B cell (primary cell): ENCODE measurements at regions not wholly inside any gene's neighbourhood (a gene's known extent, or its start where the extent isn't known, plus 50 kb on each side); places are given as distances from the start of the nearest gene placed in this dataset.
"Not testable (repeated sequence)": the region's sequence is repeated elsewhere in the genome, so short reads cannot be mapped to it uniquely, and the experiment has no call there.

ENCODE experiments used
- ATAC-seq: fragments of 200-7000 bp; cut with Tn5 transposase; one replicate; pipeline ENCODE4 v1.10.0; 2021; ENCODE audit warnings: low read depth, mild to moderate bottlenecking, moderate number of reproducible peaks, moderate library complexity
- CTCF ChIA-PET: fragments of 350-600 bp; sonication (Branson Sonifier 250); formaldehyde crosslinking; loops from one replicate; lab custom pipeline; 2021; ENCODE audit warnings: antibody characterized with exemption, inconsistent platforms; lab: Charles Lee
- POLR2A ChIA-PET: fragments of 350-600 bp; sonication (Branson Sonifier 250); formaldehyde crosslinking; loops from one replicate; lab custom pipeline; 2021; ENCODE audit warnings: antibody characterized with exemption; lab: Charles Lee
- DNase-seq: peaks from one replicate; pipeline ENCODE4 v3.0.0; 2013
- H2AFZ ChIP-seq: 2 replicates; pipeline ENCODE4 v1.6.1; 2012; ENCODE audit warnings: mild to moderate bottlenecking, low read depth, low read length; ENCODE audit not compliant: insufficient read depth, poor library complexity, severe bottlenecking
- H3K27ac ChIP-seq, 2 donors: 1 replicate in 1 of 2; 2 replicates in 1 of 2; pipeline ENCODE4 v1.5.1; 2012 to 2013; ENCODE audit warnings: low read length in 2 of 2, mild to moderate bottlenecking in 2 of 2, moderate library complexity in 1 of 2
- H3K27me3 ChIP-seq, 4 experiments: fragments of 200-600 bp in 1 of 4; sonication (generic) in 1 of 4; replicated peaks in 1 of 4; 1 replicate in 2 of 4; 2 replicates in 2 of 4; pipeline versions ENCODE4 v1.6.1 to v1.7.0; 2013 to 2016; ENCODE audit warnings: low read length in 3 of 4, mild to moderate bottlenecking in 2 of 4, mixed read lengths in 1 of 4, moderate library complexity in 1 of 4; ENCODE audit not compliant: insufficient read depth in 4 of 4, control insufficient read depth in 3 of 4; ENCODE audit errors: control extremely low read depth in 1 of 4
- H3K36me3 ChIP-seq, 2 experiments: replicated peaks in 1 of 2; 1 replicate in 1 of 2; 2 replicates in 1 of 2; pipeline versions ENCODE4 v1.6.1 to v1.7.1; 2013; ENCODE audit warnings: low read length in 1 of 2; ENCODE audit not compliant: insufficient read depth in 2 of 2, control insufficient read depth in 1 of 2; ENCODE audit errors: control extremely low read depth in 1 of 2, extremely low read depth in 1 of 2
- H3K4me1 ChIP-seq, 2 donors: fragments of 200-600 bp in 1 of 2; sonication (generic) in 1 of 2; 1 replicate in 1 of 2; 2 replicates in 1 of 2; pipeline versions ENCODE4 v1.5.1 to v1.6.1; 2013 to 2017; ENCODE audit warnings: low read length in 2 of 2; ENCODE audit not compliant: control insufficient read depth in 2 of 2, insufficient read depth in 2 of 2
- H3K4me2 ChIP-seq: replicated peaks from 2 replicates; pipeline ENCODE3; 2012; ENCODE audit warnings: mild to moderate bottlenecking, low read depth, low read length; ENCODE audit not compliant: poor library complexity, severe bottlenecking
- H3K4me3 ChIP-seq, 5 experiments: fragments of 200-600 bp in 1 of 5; sonication (generic) in 1 of 5; 1 replicate in 3 of 5; 2 replicates in 2 of 5; pipeline versions ENCODE4 v1.5.1 to v1.7.0; 2011 to 2016; ENCODE audit warnings: low read length in 4 of 5, mild to moderate bottlenecking in 4 of 5, low read depth in 2 of 5, control low read depth in 1 of 5, moderate library complexity in 1 of 5; ENCODE audit not compliant: insufficient read depth in 1 of 5; ENCODE audit errors: control extremely low read depth in 1 of 5, extremely low read depth in 1 of 5
- H3K79me2 ChIP-seq: fragments of 200-600 bp; sonication (generic); one replicate; pipeline ENCODE4 v1.6.0; 2016; ENCODE audit warnings: low read length; ENCODE audit not compliant: control insufficient read depth, insufficient read depth
- H3K9ac ChIP-seq: fragments of 200-600 bp; sonication (generic); 2 replicates; pipeline ENCODE4 v1.6.1; 2017; ENCODE audit warnings: mild to moderate bottlenecking, low read length, moderate library complexity
- H3K9me3 ChIP-seq, 3 donors: one replicate each; pipeline versions ENCODE4 v1.6.1 to v1.7.1; 2013; ENCODE audit warnings: low read length in 2 of 3; ENCODE audit not compliant: control insufficient read depth in 2 of 3, insufficient read depth in 1 of 3; ENCODE audit errors: control extremely low read depth in 1 of 3
- H4K20me1 ChIP-seq: 2 replicates; pipeline ENCODE4 v1.6.0; 2012; ENCODE audit warnings: mild to moderate bottlenecking, low read length; ENCODE audit not compliant: insufficient read depth, control insufficient read depth, poor library complexity, severe bottlenecking
- H3K27ac Mint-ChIP-seq: one replicate; pipeline ENCODE4 v1.8.0; 2021; ENCODE audit warnings: mixed read lengths
- H3K27me3 Mint-ChIP-seq: one replicate; pipeline ENCODE4 v1.8.0; 2021; ENCODE audit warnings: mixed read lengths
- H3K4me1 Mint-ChIP-seq: one replicate; pipeline ENCODE4 v1.8.0; 2021; ENCODE audit warnings: mixed read lengths
- H3K4me3 Mint-ChIP-seq: one replicate; pipeline ENCODE4 v1.8.0; 2021; ENCODE audit warnings: mixed read lengths
- H3K9me3 Mint-ChIP-seq: one replicate; pipeline ENCODE4 v1.8.0; 2022; ENCODE audit warnings: mixed read lengths; ENCODE audit not compliant: insufficient read depth
- EZH2 ChIP-seq: IDR thresholded peaks from 2 replicates; pipeline ENCODE4 v1.6.1; 2012; ENCODE audit warnings: borderline replicate concordance, low read depth, mild to moderate bottlenecking, moderate library complexity, low read length; ENCODE audit not compliant: insufficient read depth, poor library complexity, severe bottlenecking
- WGBS: methylation state at CpG from one replicate; pipeline ENCODE4 v1.1.5; 2013; ENCODE audit warnings: missing lambda C conversion rate; ENCODE audit not compliant: insufficient coverage; 5-methylcytosine and 5-hydroxymethylcytosine counted together
- intact Hi-C: fragments of 100-400 bp; cut with micrococcal nuclease; formaldehyde crosslinking; loops from one replicate; pipeline ENCODE4 v1.10.0; 2022
- TF ChIP-seq, protein P1 (sequence below): fragments of 200-600 bp; IDR thresholded peaks from one replicate; pipeline ENCODE4 v1.8.0; 2022; ENCODE audit warnings: antibody characterized with exemption, mild to moderate bottlenecking

DNA sequence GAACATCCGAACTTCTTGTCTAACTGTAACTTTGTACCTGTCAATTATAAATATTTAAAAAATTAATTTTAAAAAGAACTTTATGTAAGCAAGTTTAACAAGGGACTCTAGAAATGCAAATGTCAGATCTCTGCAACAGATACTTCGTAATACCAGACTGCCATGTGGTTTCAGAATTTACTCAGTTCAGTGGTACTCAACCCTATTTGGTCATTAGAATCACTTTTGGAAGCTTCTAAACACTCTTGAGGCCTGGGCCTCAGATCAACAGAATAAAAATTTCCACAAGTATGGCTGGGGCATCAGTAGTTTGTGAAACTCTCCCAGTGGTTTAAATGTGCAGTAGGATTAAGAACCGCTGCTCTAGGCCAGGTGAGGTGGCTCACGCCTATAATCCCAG is 139.5 kb upstream of the SMYD2 start:
- Mint-ChIP-seq H3K4me3 (no peak overlapping the region), H3K9me3 (no peaks in the 10 kb centered on the region), H3K27me3 (peaks cover 4% of the 10 kb centered on the region), H3K27ac (no peak overlapping the region), H3K4me1 (no peaks in the 10 kb centered on the region)
- no peaks in the 10 kb centered on the region for H4K20me1 ChIP-seq
- H3K4me1 ChIP-seq, result no peaks in the 10 kb centered on the region
- WGBS, result 100% methylated on average over 1 of the region's 4 CpGs
- CTCF ChIA-PET, result no interaction called here
- H3K27me3 ChIP-seq, result no peaks in the 10 kb centered on the region
- POLR2A ChIA-PET, result no interaction called here
- H3K4me2 ChIP-seq, result no peak overlapping the region
- H3K36me3 ChIP-seq, result no peaks in the 10 kb centered on the region
- DNase-seq (no peak), ATAC-seq (no peak)
- no peak overlapping the region for H3K4me3 ChIP-seq
- H3K9ac ChIP-seq, result no peak overlapping the region
- intact Hi-C loops, result no loop called here
- TF ChIP-seq EZH2, result no peak
- TF ChIP-seq, protein P1, sequence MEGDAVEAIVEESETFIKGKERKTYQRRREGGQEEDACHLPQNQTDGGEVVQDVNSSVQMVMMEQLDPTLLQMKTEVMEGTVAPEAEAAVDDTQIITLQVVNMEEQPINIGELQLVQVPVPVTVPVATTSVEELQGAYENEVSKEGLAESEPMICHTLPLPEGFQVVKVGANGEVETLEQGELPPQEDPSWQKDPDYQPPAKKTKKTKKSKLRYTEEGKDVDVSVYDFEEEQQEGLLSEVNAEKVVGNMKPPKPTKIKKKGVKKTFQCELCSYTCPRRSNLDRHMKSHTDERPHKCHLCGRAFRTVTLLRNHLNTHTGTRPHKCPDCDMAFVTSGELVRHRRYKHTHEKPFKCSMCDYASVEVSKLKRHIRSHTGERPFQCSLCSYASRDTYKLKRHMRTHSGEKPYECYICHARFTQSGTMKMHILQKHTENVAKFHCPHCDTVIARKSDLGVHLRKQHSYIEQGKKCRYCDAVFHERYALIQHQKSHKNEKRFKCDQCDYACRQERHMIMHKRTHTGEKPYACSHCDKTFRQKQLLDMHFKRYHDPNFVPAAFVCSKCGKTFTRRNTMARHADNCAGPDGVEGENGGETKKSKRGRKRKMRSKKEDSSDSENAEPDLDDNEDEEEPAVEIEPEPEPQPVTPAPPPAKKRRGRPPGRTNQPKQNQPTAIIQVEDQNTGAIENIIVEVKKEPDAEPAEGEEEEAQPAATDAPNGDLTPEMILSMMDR, result no peak
- no peaks in the 10 kb centered on the region for H3K9me3 ChIP-seq
- H2AFZ ChIP-seq, result no peak overlapping the region
- no peak overlapping the region for H3K27ac ChIP-seq
- no peaks in the 10 kb centered on the region for H3K79me2 ChIP-seq

DNA sequence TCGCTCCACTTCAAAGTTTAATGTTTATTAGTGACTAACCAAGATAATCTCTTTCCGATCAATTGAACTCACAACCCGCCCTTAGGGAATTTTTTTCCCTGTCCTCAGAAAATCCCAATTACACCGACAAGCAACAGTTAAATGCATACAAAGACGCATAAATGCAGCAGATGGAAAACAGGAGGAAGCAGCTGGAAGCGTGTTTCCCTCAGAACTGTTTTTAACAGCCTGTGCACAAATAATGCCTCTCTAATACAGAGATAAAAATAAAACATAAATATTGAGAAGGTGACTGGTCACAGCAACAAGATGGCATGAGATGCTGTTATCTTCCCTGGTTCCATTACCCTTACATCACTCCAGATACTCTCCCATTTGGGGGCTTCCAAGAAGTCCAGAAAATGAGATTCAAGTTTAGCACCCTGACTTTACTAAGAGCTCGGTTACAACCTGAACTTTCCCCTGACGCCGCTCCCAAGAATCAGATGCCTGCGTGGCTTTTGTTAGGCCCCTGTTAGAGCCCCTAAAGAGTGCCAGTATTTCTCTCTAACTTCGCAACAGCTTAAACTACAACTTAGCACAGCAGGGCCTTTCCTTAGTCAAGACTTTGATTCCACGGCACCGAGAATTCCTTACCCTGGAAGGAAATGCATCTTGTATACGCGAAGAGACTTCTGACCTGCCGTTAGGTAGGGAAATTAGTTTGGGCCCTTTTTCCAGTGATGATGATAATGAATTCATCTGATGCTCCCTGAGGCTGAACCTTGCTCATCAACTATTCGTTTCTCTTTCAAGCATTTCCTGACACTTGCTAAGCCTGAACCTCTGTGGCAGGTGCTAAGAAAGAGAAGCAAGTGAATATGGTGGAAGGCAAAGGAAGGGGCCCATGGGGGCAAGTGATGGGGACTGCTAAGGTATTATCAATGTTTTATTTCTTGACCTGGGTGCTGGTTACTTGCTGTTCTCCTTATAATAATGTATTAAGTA is 137.7 kb upstream of the SMYD2 start:
- H3K36me3 ChIP-seq, result no peaks in the 10 kb centered on the region
- H3K4me2 ChIP-seq, result no peak overlapping the region
- H2AFZ ChIP-seq, result no peak overlapping the region
- TF ChIP-seq EZH2, result no peak
- TF ChIP-seq, protein P1, result no peak
- H4K20me1 ChIP-seq, result no peaks in the 10 kb centered on the region
- no peak for ATAC-seq
- Mint-ChIP-seq H3K27me3 (peaks cover 8% of the 10 kb centered on the region), H3K27ac (no peak overlapping the region), H3K9me3 (no peaks in the 10 kb centered on the region), H3K4me1 (no peaks in the 10 kb centered on the region), H3K4me3 (no peak overlapping the region)
- no peak for DNase-seq
- ChIA-PET POLR2A (no interaction called here), CTCF (no interaction called here)
- no peak overlapping the region for H3K4me3 ChIP-seq
- no peak overlapping the region for H3K27ac ChIP-seq
- H3K9me3 ChIP-seq, result no peaks in the 10 kb centered on the region
- H3K79me2 ChIP-seq, result no peaks in the 10 kb centered on the region
- 96% methylated on average over 7 of the region's 17 CpGs for WGBS
- no peaks in the 10 kb centered on the region for H3K4me1 ChIP-seq
- intact Hi-C loops, result no loop called here
- H3K9ac ChIP-seq, result no peak overlapping the region
- no peaks in the 10 kb centered on the region for H3K27me3 ChIP-seq

GRCh38 chr1:214144521-214144920 is 136.4 kb upstream of the SMYD2 start:
- H3K4me1 Mint-ChIP-seq, H3K4me2 ChIP-seq, H3K9me3 Mint-ChIP-seq, H4K20me1 ChIP-seq, H3K27ac Mint-ChIP-seq, ATAC-seq, H3K4me3 Mint-ChIP-seq, H3K4me1 ChIP-seq, H2AFZ ChIP-seq, DNase-seq, H3K9me3 ChIP-seq, H3K4me3 ChIP-seq, POLR2A ChIA-PET, H3K9ac ChIP-seq, H3K79me2 ChIP-seq, H3K36me3 ChIP-seq, H3K27me3 ChIP-seq, intact Hi-C loops, CTCF ChIA-PET, H3K27ac ChIP-seq: not testable (repeated sequence)
- WGBS, result no CpG with 5 or more reads among the region's 2 CpGs
- peaks cover 13% of the 10 kb centered on the region for H3K27me3 Mint-ChIP-seq
